Iris pigment epithelial cell (primary cell): ENCODE measurements at regions not wholly inside any gene's neighbourhood (a gene's known extent, or its start where the extent isn't known, plus 50 kb on each side); places are given as distances from the start of the nearest gene placed in this dataset.
"Not testable (repeated sequence)": the region's sequence is repeated elsewhere in the genome, so short reads cannot be mapped to it uniquely, and the experiment has no call there.

Source experiments
- DNase-seq: peaks from one replicate; pipeline ENCODE4 v3.0.0-alpha.2; 2011; ENCODE audit warnings: low read depth

DNA sequence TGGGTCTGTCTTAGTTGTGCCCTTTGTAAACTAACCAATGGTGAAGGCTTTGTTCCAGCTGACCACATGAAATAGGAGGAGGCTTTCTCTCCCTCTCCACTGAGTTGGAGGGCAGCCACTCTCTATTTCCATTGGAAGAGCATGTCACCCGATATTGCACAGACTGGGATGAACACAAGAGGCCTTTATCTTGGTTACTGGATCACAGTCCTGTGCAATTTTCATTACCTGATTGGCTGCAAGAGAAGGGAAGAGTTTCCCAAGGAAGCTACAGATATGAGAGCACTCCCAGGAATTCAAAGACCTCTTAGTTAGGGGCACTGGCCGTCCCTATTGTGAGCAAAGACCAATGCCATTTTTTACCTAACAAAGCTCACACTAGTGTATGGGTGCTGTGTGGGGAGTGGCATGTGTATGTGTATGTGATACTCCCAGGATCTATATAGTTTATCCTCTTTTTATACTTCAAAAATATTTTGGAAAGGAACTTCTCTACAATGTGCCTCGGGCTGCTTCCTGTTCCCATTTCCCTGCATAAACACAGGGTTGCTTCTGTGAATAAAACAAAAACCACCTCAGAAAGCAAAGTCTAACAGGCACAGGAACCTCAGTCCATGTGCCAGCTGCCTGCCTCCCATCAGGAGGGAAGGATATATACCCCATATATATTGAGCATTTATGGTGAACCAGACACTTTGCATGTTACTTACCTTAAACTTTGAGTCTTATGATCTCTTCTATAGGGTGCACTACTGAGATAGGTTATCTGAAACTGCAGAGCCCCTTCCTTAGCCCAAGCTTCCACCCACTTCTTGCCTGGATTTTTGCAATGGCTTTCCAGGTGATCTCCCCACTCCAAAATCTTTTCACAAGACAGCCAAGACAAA lies 126.5 kb downstream of the RASSF10 start:
- DNase-seq: peak; percentile 81

DNA sequence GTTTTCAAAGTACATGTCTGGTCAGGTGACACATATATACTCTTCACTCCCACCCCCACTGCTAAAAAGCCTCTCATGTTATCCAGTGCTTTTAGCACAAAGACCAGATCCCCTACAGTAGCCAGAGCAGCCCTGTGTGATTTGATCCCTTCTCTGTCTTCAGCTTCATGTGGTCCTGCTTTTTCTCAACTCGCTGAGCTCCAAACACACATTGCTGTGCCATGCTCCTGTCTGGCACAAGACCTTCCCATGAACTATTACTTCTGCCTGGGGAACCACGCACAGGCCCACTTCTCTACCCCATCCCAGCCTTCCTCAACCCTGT lies 127.1 kb downstream of the RASSF10 start:
- DNase-seq: no peak

DNA sequence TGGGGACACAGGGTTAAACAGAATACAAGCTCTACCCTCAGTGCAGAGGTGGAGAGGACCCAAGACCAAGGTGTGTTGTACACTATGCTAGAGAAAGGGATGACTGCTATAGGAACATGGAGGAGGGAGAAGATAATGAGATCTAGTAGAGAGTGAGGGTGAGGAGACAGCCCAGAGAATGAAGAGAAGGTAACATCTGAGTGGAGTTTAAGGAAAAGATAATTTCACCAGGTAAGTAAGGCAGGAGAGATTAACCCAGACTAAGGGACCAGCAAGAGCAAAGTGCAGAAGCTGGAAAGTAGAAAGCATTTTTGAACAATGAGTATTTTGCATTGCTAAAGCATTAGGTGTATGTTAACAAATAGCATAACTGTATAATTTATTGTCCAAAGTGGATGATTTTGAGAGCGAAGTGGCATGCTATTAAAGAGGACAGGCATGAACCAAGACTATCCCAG lies 128.8 kb downstream of the RASSF10 start:
- DNase-seq: peak; percentile 12

DNA sequence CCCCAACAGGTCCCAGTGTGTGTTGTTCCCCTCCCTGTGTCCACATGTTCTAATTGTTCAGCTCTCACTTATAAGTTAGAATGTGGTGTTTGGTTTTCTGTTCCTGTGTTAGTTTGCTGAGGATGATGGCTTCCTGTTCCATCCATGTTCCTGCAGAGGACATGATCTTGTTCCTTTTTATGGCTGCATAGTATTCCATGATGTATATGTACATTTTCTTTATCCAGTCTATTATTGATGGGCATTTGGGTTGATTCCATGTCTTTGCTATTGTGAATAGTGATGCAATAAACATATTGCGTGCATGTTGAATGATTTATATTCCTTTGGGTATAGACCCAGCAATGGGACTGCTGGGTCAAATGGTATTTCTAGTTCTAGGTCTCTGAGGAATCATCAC lies 130.0 kb downstream of the RASSF10 start:
- DNase-seq: not testable (repeated sequence)

DNA sequence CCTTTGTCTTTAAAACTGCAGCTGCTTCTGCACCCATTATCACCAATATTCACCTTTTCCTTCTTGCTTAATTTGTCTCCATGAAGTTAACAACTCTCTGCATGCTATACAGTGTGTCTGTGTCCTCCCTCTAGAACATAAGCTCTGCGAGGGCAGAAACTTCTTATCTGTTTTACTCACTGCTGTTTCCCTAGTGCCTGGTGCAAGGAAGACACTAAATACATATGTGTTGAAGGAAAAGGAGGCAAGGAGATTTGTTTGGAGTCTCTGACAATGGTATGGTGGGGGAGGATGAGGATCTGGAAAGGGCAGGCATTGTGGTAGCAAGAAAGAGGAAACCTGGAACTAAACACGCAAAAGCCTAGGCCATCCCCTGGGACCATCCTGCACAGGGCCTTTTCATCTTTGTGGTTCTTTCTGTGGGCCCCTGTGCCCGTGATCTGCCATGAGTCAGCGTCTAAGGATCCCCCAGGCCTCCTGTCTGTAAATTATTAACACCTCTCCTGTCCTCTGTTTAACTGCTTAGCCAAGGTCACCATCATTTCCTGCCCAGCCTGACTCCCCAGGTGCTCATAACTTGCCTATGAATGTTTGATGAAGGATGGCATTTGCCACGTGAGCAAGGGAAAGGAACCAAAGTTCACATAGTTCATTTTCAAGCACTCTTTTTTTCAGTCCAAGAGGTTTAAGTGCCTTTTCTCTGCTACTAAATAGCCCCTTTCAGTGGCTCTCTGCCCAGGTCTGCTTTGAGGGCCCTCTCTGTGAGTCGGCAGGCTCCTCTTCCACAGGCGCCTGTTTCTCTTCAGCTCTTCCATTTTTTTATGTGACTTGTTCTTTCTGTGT lies 131.1 kb downstream of the RASSF10 start:
- DNase-seq: peak; percentile 13

DNA sequence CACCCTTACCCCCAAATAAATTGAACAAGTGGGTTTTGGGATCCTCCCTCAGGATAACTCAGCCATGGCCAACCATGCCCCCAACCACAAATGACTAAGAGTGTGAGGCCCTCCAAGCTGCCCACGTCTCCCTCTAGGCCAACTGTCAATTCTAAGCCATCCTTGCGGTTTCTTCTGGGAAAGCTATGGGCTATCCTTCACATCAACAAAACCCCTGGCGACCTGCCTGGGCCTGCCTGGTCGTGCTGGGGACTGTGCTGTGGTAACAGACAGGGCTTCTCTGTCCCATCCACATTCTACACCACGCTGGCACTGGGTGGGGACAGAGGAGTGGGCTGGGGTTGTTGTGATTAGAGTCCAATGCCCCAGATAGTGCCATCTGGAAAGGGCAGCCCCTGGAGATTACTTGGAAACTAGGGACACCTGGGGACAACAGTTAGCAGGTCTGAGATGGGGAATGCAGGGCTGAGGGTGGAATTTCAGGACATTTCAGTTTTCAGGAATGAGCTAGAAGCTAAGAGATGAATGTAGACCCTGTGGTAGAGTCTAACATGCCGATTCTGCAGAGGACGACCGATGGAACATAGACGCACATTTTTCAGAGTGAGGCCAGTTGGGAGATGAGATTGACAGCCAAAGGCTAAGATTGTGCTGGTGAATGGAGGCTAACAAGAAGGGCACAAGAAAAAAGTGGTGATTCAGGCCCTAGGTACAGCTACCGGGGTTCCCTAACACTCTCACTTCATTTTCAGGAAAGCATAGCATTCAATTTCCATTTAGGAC lies 131.9 kb downstream of the RASSF10 start:
- DNase-seq: no peak

DNA sequence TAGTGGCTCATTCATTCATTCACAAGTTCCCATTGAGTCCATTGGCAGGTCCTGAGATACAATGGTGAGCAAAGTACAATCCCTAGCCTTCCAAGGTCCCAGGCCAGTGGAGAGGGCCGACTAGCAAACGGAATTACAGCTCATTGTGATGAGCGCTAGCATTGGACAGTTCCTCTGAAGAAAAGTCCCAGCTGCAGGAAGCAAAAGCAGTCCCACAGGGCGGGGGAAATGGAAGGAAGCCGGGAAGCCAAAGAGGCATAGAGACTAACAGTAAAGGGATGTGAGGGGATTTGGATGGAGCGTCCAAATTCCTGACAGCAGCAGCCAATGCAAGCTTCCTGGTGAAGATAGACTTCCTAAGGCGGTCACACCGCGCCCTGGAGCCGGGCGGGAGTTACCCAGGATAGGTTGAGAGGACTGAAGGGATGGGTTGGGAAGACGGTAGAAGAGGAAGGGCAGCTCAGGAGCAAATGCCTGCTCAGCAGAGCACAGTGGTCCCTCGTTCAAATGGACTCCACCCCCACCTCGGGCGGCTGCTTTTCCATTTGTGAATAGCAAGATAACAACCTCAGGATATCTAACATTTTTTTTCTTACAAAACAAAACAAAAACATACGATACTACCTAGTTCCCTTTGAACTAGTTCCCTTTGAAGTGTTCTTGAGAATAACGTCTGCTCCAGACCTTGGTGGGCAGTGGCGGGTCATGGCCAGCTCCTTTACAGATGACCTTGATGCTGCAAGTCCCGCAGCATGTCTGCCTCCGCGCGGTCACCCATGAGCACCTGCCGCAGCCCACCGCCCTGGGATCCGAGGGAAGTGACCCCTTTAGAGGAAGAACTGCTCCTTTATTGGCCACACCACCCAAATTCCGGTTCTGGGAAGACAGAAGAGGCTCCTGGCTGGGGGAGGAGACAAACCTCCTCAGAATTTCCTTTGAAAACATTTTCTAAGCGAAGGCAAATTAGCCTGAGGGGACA lies 132.9 kb downstream of the RASSF10 start:
- no peak for DNase-seq

DNA sequence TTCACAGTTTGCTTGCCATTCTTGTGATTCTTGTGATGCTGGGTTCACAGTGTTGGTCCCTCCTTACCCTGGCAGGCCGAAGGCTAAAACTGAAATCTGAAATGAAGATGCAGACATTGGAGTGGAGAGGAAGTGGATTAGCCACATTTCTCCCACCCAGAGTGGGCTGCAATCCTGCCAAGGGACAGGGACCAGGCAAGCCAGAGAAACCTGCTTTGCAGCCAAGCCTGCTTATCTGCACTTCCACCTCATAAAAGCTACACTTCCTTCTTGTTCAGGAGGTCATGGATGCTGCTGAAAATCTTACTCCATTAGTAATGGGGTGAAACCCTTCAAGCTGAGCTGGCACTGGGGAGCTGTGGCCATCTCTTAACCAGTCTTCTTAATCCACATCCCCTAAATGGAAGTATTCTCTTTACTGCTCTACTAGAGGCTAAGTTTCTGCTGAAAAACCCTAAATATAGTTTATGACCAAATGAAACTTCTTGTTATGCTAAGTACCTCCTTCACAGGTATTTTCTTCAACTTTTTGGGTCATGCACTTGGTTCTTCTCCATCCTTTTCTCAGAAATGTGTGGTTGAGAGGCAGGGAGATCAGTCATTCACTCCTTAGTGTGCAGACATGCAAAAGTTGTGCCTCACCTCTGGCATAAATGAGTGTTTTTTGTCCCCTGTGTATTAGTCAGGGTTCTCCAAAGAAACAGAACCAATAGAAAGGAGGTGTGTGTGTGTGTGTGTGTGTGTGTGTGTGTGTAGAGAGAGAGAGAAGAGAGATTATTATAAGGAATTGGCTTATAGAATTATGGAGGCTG lies 133.9 kb upstream of the BMAL1 start:
- DNase-seq: no peak

DNA sequence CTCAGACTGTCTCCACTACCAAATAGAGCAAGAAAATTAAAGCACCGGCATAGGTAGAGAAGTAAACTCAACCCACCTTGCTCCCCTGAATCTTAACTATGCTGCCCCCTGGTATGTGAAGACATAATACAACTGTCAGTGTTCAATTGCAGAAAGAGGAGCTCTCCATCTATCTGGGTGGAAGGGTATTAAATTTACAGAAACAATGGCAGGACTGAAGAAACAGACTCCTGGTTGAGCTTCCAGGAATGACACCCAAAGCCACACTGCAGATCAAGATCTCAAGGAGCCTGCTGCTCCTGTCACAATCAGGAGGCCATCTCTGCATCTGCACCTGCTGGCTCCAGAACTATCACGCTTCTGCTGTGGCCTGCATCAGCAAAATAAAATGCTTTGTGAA lies 132.1 kb upstream of the BMAL1 start:
- DNase-seq: no peak

DNA sequence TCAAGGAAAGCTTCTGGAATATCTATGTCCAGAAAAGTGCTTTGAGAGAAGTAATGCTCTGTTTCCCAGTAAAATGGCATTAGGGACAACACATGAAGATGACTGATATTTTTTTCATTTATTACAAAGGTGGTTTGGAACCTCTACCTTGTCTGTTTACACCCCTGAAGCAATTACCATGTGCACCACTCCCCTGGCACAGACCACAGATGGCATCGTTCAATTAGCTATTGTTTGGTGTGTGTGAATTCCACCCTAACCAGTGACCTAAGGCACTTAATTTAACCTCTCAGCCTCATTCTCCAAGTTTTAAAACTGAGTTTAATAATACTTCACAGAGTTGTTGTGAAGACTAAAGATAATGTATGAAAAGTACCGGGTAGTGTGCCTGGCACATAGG lies 127.6 kb upstream of the BMAL1 start:
- DNase-seq: no peak

DNA sequence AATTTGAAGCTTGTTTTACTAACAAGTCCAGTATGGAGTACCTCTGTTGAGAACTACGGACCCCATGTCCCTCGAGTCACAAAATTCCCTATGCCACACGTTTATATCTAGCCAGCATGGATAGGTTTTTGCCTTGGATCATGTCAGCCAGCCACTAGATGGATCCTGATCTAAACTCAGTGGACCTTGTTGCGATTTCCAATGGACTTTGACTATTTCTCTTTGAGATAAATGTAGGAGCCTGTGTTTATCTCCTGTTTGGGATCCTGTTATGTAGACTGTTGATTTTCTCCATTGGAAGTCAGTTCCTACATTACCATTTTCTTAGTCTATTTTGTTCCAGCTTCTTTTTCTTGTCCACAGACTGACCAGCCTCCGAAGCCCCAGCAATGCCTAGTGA lies 127.1 kb upstream of the BMAL1 start:
- DNase-seq: no peak

DNA sequence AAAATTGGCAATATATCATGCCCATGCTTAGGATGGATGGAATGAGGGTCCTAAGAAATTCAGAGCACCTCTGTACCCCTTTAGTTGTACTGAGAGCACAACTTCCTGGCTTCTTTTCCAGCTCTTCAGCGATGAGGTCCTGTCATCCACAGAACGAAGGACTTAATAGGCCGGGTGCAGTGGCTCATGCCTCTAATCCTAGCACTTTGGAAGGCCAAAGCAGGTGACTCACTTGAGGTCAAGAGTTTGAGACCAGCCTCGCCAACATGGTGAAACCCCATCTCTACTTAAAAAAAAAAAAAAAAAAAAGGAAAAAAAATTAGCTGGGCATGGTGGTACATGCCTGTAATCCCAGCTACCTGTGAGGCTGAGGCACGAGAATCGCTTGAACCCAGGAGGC lies 125.3 kb upstream of the BMAL1 start:
- DNase-seq: no peak

DNA sequence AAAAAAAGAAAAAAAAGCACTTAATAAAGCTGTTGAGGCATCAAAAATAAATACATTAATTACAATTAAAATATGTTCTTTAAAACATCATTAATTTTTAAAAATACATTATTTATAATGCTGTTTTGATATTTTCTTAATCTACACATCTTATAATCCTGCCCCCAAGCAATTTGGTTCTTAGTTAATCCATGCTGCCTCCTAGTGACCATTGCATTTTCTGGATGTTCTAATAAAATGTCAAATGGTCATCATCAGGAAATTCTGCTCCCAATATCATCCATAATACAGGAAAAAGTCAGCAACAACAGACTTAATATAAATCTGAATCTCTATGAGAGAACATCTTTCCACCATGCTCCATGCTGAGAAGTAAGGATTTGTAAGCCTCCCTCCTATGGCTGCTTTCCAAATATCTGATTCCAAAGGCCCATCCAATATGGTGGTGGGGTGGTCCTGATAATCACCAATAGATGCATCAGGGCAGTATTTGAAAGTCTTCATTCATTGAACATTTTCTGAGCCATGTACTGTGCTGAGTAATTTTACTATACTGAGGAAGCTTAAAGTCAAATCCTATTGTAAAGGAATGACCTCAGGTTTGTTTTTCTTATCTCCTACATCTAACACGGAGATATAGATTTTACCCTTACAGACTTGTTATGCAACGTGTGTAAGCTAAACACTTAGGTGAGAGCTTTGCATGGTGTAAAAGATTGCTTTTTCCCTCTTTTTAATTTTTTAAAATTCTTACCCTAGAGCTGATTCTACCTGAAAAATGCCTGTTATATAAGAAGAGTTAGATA lies 124.7 kb upstream of the BMAL1 start:
- DNase-seq: peak; percentile 31

DNA sequence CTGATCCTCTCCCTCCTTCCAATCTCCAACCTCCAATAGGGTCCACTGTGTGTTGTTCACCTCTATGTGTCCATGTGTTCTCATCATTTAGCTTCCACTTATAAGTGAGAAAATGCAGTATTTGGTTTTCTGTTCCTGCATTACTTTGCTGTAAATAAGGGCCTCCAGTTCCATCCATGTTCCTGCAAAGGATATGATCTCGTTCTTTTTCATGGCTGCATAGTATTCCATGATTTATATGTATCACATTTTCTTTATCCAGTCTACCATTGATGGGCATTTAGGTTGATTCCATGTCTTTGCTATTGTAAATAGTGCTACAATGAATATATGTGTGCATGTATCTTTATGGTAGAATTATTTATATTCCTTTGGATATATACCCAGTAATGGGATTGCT lies 123.2 kb upstream of the BMAL1 start:
- not testable (repeated sequence) for DNase-seq

DNA sequence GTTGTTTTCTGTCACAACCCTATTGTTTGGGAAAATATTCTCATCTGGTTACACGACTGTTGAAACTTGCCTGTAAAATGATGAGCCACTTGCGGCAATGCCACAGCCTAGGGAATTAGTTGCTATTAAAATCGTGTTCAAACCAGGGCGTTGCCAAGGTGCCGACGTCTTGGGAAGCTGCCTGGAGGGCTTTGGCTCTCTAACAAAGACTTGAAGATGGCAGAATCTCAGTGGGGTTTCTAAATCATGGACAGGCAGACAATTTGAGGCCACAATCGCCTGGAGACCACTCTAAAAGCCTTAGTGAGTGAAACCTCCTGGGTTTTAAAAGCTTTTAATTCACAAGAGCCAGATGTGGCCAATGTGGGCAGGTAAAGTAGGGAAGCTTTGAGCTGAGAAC lies 117.2 kb upstream of the BMAL1 start:
- no peak for DNase-seq

DNA sequence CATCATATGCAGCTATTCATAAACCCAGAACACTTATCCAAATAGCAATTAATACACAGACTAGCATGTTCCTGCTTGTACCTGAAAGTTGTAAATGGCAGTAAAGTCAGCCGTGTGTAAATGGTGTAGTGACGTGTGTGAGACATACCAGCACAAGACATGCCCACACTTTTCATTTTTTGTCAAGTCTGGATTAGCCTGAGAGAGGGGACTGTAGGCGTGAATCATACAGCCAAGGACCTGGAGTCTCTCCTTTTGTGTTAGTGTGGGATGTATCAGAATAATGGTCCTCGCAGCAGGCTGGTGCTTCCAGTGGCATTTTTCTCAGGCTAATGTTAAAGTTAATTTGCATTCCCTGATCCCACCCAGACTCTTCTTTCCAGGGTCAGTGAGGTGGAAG lies 116.8 kb upstream of the BMAL1 start:
- no peak for DNase-seq

DNA sequence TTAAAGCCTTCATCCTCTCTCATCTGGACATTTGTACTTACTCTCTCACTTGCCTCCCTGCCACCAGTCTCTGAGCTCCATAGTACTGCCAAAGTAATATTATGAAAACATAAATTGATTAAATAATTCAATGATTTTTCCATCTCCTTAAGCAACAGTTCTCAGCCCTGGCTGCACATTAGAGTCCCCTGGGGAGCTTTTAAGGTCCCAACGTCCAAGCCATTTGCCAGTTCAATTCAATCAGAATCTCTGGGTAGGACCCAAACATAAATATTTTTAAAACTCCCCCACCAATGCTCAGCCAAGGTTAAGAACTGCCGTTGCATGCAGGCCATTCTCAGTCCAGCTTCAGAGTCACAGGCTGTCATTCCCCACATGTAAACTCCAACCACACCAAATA lies 114.4 kb upstream of the BMAL1 start:
- no peak for DNase-seq

DNA sequence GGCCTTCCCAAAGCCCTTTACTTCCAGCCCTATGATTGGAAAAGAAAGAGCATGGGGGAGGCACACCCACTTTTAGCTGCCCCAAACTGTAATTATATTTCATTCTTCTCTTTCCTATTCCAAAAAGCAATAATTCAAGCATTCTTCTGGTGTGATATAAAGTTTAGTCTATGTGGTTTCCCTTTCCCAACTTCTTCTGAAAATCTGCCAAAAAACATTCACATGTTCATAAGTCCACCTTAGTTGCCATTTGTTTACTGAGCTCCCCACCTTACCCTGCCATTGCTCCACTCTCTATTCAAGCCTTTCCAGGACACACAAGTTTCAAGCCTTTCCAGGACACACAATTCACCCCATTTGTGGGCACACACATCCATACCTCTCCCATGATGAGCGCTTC lies 111.6 kb upstream of the BMAL1 start:
- peak; percentile 30 for DNase-seq

DNA sequence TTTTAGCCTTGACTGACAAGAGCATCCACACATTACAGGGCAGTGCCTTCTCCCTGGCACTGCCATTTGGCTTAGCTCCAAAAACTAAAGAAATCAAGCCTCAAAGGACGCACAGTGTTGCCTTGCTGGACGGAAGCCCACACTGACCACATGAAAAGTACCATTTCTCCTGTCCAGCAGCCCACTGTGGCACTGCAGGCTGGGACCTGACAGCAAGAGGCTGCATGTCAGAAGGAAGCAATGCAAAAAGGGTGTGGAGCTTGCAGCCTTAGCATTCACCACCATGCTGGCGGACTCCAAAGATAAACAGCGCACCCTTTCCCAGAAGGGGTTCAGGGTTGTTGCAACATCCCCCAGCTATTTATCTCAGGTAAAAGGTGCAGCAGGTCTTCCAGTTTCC lies 109.3 kb upstream of the BMAL1 start:
- no peak for DNase-seq

DNA sequence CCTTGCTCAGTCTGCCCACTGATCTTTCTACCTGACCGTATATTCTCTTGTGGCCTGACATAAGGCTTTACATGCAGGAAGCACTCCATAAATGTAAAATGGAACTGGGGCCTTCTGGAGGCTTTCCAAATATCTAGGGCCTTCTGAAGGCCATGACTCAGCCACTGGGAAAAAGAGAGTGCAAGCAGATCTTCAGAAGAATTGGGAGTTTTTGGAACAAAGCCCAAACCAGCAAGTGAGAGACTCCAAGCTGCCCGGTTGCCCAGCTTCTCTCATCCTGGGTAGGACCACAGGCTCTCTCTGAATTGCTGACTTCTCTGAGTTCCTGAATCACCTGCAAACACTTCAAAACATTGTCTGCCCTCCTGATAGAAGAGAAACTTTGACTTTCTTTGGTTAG lies 107.9 kb upstream of the BMAL1 start:
- DNase-seq: peak; percentile 84
